Stimulated activated CD4-positive, alpha-beta T cell treated with anti-CD3 and anti-CD28 coated beads, TNF-alpha, amount 100 ng/mL, for 1 hour (primary cell): ENCODE measurements at regions not wholly inside any gene's neighbourhood (a gene's known extent, or its start where the extent isn't known, plus 50 kb on each side); places are given as distances from the start of the nearest gene placed in this dataset.
"Not testable (repeated sequence)": the region's sequence is repeated elsewhere in the genome, so short reads cannot be mapped to it uniquely, and the experiment has no call there.

Experiments
- DNase-seq, 3 donors: peaks; one replicate each; pipeline ENCODE4 v3.0.0-alpha.2; 2020; ENCODE audit warnings: low read depth in 3 of 3, low spot score in 1 of 3

DNA sequence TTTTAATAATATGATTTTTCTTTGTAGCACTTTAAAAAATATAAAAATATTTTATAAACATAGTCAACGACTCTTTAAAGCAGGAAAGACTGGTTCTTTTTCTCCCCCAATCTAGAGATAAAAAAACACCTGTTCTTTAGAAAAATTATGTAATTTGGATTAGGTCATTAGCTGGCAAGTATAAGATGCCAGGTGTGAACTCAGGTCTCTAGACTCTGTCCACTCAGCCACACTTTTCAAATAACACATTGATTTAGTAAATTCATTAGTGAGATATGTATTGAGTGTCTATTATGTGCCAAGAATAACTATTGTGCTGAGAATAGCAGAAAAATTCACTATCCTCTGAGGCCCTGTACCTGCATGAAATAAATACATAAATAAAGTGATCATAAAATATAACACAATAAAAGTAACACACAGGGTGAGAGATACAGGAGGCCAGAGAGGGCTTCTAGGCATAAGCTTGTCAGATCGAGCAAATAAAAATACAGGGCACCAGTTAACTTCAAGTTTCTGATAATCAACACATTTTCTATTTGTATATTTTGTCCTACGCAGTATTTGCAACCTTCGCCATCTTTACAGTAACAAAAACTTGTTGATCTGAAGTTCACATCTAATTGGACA, 867.1 kb upstream of the GBE1 start:
- DNase-seq: no peak

DNA sequence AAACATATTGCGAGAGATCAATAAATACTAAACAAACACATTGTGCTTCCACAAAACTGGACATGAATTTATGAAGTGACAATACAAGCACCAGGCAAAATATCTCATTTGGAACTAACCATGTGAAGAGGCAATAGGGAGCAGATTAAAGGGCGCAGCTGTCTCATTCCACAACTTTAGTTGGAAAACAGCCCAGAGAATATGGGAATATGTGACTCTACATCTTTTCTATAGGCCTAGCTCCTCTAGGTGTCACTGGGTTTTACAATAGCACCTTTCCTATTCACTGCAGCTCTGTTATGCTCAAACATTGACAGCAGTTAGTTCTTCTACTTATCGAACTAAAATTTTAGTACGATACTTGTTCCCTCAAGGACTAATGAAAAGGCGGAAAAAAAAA, 866.3 kb upstream of the GBE1 start:
- no peak for DNase-seq

DNA sequence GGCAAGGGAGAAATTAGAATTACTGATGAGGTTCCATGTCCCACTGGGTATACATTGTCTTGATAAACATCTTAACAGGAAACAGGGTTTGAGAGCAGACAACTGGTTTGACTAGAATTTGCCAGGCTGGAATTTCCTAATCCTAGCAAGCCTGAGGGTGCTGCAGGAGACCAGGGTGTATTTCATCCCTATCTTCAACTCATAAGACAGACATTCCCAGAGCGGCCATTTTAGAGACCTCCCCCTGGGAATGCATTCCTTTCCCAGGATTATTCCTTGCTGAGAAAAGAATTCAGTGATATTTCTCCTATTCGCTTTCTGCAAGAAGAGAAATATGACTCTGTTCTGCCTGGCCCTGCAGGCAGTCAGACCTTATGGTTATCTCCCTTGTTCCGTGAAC, 859.3 kb upstream of the GBE1 start:
- DNase-seq: not testable (repeated sequence)

DNA sequence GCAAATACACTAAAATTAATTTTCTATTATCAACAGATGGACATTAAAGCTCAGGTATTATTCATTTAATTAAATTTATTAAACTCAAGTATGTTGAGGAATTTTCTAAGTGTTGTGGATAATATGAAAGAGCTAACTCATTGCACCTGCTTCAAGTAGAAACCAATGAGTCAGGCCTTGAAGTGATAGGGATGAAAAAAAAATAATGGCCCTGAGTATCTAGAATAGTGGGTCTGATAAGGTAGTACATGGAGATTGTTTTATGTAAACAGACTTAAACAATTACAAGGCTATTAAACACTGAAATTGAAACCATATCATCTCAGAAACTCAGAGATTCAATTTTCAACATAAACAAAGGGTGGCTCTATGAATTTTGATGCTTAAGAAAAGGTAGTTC, 857.1 kb upstream of the GBE1 start:
- DNase-seq: no peak

DNA sequence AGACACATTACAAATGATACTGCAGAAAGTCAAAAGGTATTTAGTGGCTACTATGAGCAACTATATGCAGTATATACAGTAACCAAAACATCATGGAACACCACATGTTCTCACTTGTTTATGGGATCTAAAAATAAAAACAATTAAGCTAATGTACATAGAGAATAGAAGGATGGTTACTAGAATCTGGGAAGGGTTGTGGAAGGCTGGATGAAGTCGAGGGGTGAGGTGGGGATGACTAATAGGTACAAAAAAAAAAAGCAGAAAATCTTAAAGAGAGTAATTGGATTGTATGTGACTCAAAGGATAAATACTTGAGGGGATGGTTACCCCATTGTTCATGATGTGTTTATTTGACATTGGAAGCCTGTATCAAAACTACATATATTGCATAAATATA, 848.8 kb upstream of the GBE1 start:
- no peak for DNase-seq

DNA sequence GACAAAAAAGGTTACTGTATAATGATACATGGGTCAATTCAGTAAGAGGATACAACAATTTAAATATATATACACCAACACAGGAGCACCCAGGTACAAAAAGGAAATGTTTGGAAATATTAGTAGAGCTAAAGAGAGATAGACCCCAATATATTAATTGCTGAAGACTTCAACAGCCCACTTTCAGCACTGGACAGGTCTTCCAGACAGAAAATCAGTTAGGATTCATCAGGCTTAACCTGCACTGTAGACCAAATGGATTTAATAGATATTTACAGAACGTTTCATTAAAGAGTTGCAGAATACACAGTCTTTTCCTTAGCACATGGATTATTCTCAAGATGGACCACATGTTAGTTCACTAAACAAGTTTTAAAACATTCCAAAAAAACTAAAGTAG, 845.9 kb upstream of the GBE1 start:
- DNase-seq: no peak

DNA sequence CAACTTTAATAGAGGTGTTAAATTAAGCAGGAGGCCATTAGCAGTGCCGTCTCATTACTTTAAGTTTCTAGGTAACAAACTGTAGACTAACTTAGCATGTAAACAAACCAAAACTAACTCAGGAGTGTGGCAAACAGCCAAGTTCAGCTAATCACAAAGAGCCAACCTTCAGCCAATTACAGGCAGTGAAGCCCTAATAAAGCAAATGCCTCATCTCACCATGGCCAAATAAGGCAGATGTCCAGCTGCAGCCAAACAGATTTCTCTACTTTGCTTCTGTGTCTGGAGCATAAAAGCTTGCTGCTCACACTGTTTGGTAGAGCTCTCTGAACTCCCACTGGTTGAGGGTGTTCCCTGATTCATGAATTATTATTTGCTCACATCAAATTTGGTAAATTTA, 835.4 kb upstream of the GBE1 start:
- DNase-seq: no peak

DNA sequence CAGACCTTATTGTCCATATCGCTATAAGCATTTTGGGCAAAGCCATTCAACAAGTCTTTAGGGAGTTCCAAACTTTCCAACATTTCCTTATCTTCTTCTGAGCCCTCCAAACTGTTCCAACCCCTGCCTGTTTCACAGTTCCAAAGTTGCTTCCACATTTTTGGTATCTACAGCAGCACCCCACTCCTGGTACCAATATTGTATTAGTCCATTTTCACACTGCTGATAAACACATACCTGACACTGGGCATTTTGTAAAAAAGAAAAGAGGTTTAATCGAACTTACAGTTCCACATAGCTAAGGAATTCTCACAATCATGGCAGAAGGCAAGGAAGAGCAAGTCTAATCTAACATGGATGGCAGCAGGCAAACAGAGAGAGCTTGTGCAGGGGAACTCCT, 834.1 kb upstream of the GBE1 start:
- no peak for DNase-seq

DNA sequence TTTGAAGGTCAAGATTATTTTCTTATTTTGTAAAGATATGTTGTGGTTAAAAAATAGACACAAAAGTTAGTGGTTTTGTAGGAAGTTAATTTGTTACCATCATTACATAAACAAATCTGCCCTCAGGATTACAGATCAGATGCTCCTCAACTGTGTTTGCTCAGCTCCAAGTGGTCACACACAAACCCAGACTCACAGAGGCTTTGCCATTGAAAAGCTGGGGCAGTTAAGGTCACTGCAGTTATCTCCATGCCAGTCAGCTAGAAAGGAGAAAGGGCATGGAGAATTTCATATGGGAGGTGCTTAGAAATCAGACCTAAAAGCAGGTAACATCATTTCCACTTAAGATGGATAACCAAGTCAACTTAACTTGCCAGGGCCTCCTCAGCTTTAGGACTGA, 825.7 kb upstream of the GBE1 start:
- DNase-seq: no peak

DNA sequence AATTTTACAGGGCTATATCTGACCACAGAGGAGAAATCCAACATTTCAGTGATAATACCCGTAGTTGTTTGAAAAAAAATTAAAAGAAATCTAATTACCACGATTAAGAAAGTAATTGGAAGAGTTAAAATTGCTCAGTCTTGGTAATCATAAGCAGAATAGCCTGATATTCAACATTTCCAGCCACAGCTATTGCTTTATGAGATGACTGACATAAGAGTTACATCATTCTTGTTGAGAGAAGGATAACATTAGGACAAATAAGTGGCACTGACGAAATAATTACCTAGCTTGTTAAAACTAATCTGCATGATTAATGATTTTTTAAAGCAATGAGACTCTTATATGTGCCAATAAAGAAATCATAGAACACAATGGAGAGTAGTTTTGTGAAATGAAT, 825.0 kb upstream of the GBE1 start:
- DNase-seq: no peak

DNA sequence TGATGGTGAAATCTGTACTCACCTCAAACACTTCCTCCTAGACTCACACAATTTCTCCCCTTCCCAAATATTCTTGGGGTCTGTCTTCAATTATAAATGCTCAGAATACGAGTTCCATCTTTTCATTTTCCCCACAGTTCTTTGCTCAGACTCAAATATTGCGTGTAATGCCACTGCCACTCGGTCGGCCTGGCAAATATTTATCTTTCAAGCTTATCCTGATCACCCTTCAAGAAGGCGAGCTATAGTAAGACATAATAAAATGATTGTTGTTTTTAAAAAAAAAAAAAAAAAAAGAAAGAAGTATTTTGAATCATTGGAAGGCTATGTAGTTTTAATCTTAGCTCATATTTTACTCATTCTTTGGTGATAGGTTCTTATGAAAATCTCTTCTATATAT, 824.6 kb upstream of the GBE1 start:
- not testable (repeated sequence) for DNase-seq

DNA sequence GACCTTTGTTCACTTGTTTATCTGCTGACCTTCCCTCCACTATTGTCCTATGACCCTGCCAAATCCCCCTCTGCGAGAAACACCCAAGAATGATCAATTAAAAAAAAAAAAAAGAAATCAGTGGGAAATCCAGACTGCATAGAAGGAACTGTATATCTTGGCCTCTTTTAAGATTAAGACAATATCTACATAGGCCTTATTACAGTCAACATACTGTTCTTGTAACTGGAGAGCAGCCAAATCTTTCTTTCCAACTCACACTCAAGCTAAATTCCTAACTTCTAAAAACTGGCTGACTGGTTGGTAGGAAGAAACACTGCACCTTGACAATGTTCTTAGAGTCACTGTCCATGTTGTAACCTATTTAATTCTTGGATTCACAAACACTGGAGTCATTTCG, 824.1 kb upstream of the GBE1 start:
- not testable (repeated sequence) for DNase-seq

DNA sequence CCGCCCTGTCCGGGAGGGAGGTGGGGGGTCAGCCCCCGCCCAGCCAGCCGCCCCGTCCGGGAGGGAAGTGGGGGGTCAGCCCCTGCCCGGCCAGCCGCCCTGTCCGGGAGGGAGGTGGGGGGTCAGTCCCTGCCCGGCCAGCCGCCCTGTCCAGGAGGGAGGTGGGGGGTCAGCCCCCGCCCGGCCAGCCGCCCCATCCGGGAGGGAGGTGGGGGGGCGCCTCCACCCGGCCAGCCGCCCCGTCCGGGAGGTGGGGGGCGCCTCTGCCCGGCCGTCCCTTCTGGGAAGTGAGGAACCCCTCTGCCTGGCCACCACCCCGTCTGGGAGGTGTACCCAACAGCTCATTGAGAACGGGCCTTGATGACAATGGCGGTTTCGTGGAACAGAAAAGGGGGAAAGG, 823.4 kb upstream of the GBE1 start:
- DNase-seq: not testable (repeated sequence)

DNA sequence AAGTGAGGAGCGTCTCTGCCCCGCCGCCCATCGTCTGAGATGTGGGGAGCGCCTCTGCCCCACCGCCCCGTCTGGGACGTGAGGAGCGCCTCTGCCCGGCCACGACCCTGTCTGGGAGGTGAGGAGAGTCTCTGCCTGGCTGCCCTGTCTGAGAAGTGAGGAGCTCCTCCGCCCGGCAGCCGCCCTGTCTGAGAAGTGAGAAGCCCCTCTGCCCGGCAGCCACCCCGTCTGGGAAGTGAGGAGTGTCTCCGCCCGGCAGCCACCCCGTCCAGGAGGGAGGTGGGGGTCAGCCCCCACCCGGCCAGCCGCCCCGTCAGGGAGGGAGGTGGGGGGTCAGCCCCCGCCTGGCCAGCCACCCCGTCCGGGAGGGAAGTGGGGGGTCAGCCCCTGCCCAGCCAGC, 823.0 kb upstream of the GBE1 start:
- not testable (repeated sequence) for DNase-seq

DNA sequence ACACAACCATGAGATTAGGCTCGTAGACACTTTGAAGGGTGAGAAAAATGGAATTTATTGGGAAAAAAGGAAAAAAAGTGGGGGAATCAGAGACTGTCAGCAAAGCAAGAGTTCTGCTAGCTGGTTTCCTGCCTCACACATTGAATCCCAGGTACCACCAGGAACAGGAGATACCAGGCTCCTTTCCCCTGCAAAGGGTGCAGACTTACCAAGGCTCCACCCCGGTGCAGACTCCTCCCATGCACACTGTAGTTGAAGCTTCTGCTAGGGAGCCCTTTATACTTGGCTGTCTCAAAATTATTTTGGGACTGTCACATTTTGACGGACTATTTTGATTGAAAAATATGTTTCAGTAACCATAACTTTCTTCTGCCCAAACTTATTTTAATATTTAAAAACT, 819.9 kb upstream of the GBE1 start:
- DNase-seq: no peak

DNA sequence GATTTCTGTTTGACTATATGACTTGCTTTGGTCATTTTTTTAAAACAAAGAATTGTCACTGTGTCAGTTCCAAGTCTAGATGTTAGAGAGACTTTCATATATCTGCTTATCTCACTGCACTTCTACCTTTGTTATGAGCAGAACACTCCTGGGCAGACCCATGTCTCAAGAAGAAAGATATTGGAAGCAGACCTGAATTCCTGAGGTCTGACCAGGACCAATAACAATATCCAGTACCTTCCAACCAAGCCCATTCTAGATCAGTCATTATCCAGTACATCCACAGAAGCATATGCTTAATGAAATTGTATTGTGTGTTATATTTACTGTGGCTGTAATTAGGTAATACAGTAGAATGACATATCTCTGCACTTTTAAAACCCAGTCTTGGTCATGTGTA, 811.3 kb upstream of the GBE1 start:
- DNase-seq: no peak

DNA sequence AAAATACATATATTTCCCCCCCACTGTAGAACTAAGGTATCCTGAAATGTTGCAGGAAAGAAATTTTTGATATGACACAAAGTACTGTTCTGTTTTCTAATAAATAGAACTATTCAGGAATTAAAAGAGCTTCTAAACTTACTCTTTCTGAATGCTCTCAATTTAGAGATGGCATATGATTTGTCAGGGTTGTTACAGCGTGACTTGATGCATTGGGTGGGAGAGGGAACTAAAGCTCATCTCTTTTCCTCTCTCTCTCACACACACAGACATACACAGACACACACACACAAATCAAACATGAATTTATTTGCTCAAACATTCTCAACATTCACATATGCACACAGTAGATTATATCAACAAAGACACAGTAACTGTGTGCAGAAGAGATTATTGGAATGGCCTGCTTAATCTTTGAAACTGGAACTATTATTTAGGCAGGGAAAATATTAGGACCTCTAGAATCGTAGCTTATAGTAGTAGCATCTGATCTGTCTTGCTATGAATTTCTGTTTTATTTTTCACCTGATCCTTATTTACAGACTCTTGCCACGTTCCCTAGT, 807.4 kb upstream of the GBE1 start:
- DNase-seq: no peak

DNA sequence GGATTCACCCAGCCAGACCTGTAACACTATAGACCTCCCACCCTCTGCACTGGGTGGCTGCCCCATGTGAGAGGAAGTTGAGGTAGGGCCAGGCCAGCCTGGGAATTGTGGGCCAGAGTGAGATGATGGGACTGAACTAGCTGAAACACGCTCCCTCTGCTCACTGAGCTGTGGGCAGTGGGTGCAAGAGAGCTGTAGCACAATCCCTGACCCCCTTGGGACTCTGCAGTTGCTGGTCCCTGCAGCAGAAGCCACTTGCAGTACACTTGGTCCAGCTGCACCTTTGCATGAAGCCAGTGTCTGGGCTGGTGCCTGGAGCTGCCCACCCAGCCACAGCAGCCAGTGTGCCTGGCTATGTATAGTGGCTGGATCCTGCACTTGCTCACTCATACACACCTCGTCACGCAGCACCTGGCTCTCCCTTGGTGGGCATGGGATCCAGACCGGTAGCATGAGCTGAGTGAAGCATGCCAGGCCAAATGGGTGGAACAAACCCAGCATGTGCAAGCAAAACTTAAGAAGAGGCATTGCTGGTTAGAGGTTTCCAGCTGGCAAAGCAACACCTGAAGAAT, 805.7 kb upstream of the GBE1 start:
- no peak for DNase-seq

DNA sequence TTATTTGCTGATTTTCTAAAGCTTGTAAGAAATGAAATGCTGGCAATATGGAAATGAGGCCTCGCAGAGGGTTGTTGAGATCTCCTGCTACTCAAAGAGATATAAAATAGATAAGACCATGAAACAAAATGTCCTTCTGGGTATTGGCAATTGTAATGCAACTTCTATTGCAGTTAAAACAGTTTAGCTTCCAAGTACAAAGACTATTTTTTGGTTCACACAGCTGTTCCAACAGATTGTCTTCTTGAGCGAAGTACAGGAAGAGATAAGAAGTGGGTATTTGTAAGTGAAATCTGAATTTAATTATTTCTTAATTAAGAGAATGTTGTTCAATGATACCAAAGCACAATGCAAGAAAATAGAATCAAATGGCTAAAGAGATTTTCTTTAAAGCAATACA, 801.5 kb upstream of the GBE1 start:
- DNase-seq: no peak

DNA sequence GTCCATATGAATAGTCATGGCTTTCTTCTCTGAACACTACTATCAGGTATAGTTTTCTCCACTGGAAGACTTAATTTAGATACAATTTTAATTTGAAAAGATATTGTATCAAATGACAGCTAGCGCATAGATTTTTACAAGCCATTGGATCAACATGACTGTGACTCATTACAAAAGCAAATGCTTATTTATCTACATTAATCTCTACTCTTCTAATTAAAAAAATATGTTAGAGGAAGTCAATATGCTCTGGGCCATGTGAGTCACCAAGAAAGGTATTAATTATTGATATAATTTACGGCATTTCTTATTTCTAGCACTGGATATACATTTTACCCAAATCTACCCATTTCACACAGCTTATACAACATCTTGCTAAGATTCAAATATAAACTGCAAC, 800.3 kb upstream of the GBE1 start:
- no peak for DNase-seq

DNA sequence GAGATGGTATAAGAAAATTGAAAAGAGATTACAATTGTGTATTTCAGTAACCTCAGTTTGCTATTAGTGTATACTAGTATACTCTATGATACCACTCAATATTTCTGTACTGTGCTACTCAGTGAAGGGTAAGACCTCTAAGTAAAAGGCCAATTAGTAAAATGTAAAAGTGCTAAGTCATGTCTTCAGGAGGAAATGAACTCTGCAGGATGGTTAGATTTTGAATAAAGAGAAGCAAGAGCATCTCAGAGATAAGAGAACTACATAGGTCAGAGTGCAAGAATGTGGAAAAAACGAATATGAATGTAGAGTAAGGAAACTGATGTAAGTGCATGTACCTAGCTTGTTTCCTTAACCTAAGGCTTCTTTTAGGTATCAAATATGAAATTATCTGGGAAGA, 796.6 kb upstream of the GBE1 start:
- DNase-seq: no peak

DNA sequence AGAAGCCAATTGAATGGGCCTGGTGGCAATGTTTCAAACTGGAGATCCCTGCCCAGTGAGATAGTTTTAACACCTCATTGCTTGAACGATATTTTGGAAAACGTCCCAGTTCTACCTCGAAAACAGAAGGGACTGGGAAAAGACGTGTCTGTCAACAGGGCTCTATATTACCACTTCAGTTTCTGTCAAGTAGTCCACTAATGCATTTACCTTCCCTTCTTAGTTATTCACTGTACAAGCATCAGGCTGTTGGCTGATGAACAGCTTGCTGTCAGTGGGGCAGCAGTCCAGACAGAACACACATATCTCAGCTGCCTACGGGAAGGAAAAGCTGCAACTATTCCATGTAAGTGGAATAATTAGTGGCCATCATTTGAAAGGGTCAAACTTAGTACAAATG, 794.7 kb upstream of the GBE1 start:
- no peak for DNase-seq

DNA sequence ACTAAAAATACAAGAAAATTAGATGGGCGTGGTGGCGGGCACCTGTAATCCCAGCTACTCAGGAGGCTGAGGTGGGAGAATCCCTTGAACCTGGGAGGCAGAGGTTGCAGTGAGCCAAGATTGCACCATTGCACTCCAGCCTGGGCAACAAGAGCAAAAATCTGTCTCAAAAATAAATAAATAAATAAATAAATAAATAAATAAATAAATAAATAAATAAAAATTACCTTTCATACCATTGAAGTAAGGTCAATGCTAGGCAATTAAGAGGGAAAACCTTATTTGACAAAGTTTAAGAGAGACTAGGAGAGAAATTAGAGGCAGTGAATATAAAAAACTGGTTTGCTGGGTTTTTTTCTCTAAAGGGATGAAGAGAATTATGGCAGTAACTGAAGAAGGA, 781.1 kb upstream of the GBE1 start:
- not testable (repeated sequence) for DNase-seq
